DOHH2 (cell line): ENCODE measurements at regions not wholly inside any gene's neighbourhood (a gene's known extent, or its start where the extent isn't known, plus 50 kb on each side); places are given as distances from the start of the nearest gene placed in this dataset.

Source experiments
- H3F3A ChIP-seq: fragments of 200-600 bp; sonication (generic), shearing (Covaris generic); 2 replicates; pipeline ENCODE4 v1.6.0; 2016; ENCODE audit warnings: antibody characterized with exemption, mild to moderate bottlenecking; ENCODE audit not compliant: control insufficient read depth, insufficient read depth
- H3K27ac ChIP-seq: fragments of 200-600 bp; sonication (generic); 2 replicates; pipeline ENCODE4 v1.5.1; 2014; ENCODE audit warnings: low read depth, mild to moderate bottlenecking, low read length, moderate library complexity
- H3K27me3 ChIP-seq: fragments of 200-600 bp; sonication (generic); 2 replicates; pipeline ENCODE4 v1.6.1; 2014; ENCODE audit warnings: mild to moderate bottlenecking, low read length, mixed read lengths; ENCODE audit not compliant: control insufficient read depth
- H3K36me3 ChIP-seq: fragments of 200-600 bp; sonication (generic); 2 replicates; pipeline ENCODE4 v1.6.1; 2014; ENCODE audit warnings: mild to moderate bottlenecking, low read length, moderate library complexity, mixed read lengths; ENCODE audit not compliant: control insufficient read depth
- H3K4me1 ChIP-seq: fragments of 200-600 bp; sonication (generic); 2 replicates; pipeline ENCODE4 v1.6.1; 2014; ENCODE audit warnings: mild to moderate bottlenecking, low read length, mixed read lengths; ENCODE audit not compliant: control insufficient read depth
- H3K4me2 ChIP-seq: fragments of 200-600 bp; sonication (generic); 2 replicates; pipeline ENCODE4 v1.6.0; 2014; ENCODE audit warnings: mild to moderate bottlenecking, low read length, moderate library complexity
- H3K4me3 ChIP-seq: fragments of 200-600 bp; sonication (generic); 2 replicates; pipeline ENCODE4 v1.5.1; 2014; ENCODE audit warnings: mild to moderate bottlenecking, low read length, mixed read lengths
- H3K79me2 ChIP-seq: fragments of 200-600 bp; sonication (generic); 2 replicates; pipeline ENCODE4 v1.6.1; 2014; ENCODE audit warnings: mild to moderate bottlenecking, low read length, mixed read lengths; ENCODE audit not compliant: control insufficient read depth
- H3K9me2 ChIP-seq: fragments of 200-600 bp; sonication (generic); replicated peaks from 2 replicates; pipeline ENCODE4 v1.6.1; 2014; ENCODE audit warnings: mild to moderate bottlenecking, low read length, mixed read lengths; ENCODE audit not compliant: control insufficient read depth
- H3K9me3 ChIP-seq: fragments of 200-600 bp; sonication (generic); 2 replicates; pipeline ENCODE4 v1.6.1; 2014; ENCODE audit warnings: antibody characterized with exemption, low read length, mixed read lengths; ENCODE audit not compliant: control insufficient read depth, insufficient read depth
- H4K20me1 ChIP-seq: fragments of 200-600 bp; sonication (generic); 2 replicates; pipeline ENCODE4 v1.6.0; 2014; ENCODE audit warnings: low read depth, mild to moderate bottlenecking, antibody characterized with exemption, low read length, moderate library complexity; ENCODE audit not compliant: control insufficient read depth, insufficient read depth
- EZH2phosphoT487 ChIP-seq: fragments of 200-600 bp; sonication (generic); IDR thresholded peaks from 2 replicates; pipeline ENCODE4 v1.6.1; 2017; ENCODE audit warnings: borderline replicate concordance, mild to moderate bottlenecking, antibody characterized with exemption, low read length, moderate library complexity, mixed read lengths
- TF ChIP-seq, protein P1 (sequence below): fragments of 200-600 bp; sonication (generic); IDR thresholded peaks from one replicate; pipeline ENCODE4 v1.5.1; 2014; ENCODE audit warnings: antibody characterized with exemption, mild to moderate bottlenecking, low read depth, low read length; ENCODE audit not compliant: poor library complexity, severe bottlenecking

DNA sequence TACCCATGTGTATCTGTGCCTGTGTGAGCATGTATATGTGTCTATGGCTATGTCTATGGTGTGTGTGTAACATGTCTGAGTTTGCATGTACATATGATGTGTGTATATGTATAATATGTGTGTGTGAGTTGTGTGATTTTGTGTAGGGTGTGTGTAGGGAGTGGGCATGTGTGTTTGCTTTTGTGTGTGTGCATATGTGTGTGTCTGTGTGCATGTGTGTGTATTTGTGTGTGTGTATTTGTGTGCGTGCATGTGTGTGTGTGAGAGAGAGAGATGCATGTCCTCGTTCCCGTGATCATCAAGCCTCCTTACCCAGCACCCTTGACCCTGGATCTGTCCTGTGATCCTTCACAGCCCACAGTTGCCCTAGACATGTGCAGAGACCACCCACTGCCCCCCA, 79.5 kb downstream of the LINGO1 start:
- Histone ChIP-seq H3K4me1 (peaks cover 4% of the 10 kb centered on the region), H3K4me2 (no peak overlapping the region)

DNA sequence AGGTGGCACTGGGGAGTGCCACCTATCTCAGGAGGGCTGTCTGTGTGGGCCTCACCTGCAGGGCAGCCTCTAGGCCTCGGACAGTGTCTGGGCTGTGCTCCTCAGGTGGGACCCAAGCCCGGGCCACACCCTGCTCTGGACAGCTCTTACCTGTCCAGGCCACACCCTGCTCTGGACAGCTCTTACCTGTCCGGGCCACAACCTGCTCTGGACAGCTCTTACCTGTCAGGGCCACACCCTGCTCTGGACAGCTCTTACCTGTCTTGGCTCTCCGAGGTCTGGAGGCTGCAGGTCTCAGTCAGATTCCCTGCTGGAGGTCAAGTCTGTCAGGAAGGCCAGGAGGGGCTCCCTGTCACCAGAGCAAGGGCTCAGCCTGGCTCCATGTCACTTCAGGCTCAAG, 80.6 kb downstream of the LINGO1 start:
- H4K20me1 ChIP-seq = no peaks in the 10 kb centered on the region
- no peak overlapping the region for H3K4me2 ChIP-seq
- H3K9me3 ChIP-seq = peaks cover 4% of the 10 kb centered on the region; the same call in 1 of the 2 replicates
- peaks cover 5% of the 10 kb centered on the region for H3K4me1 ChIP-seq
- no peaks in the 10 kb centered on the region for H3K36me3 ChIP-seq
- H3K4me3 ChIP-seq = no peak overlapping the region
- H3K79me2 ChIP-seq = no peaks in the 10 kb centered on the region
- no peaks in the 10 kb centered on the region for H3K9me2 ChIP-seq
- H3F3A ChIP-seq = no peaks in the 10 kb centered on the region
- H3K27ac ChIP-seq = no peak overlapping the region
- TF ChIP-seq, protein P1, sequence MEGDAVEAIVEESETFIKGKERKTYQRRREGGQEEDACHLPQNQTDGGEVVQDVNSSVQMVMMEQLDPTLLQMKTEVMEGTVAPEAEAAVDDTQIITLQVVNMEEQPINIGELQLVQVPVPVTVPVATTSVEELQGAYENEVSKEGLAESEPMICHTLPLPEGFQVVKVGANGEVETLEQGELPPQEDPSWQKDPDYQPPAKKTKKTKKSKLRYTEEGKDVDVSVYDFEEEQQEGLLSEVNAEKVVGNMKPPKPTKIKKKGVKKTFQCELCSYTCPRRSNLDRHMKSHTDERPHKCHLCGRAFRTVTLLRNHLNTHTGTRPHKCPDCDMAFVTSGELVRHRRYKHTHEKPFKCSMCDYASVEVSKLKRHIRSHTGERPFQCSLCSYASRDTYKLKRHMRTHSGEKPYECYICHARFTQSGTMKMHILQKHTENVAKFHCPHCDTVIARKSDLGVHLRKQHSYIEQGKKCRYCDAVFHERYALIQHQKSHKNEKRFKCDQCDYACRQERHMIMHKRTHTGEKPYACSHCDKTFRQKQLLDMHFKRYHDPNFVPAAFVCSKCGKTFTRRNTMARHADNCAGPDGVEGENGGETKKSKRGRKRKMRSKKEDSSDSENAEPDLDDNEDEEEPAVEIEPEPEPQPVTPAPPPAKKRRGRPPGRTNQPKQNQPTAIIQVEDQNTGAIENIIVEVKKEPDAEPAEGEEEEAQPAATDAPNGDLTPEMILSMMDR = no peak
- TF ChIP-seq EZH2phosphoT487 = no peak
- H3K27me3 ChIP-seq = no peaks in the 10 kb centered on the region

More for the DNA sequence above, 79.5 kb downstream of the LINGO1 start:
- Histone ChIP-seq H3K27me3 (no peaks in the 10 kb centered on the region), H3K79me2 (no peaks in the 10 kb centered on the region), H3K9me3 (no peaks in the 10 kb centered on the region), H3K27ac (no peak overlapping the region), H3K4me3 (no peak overlapping the region), H4K20me1 (no peaks in the 10 kb centered on the region), H3F3A (no peaks in the 10 kb centered on the region), H3K36me3 (no peaks in the 10 kb centered on the region), H3K9me2 (no peaks in the 10 kb centered on the region)
- TF ChIP-seq, protein P1 = no peak
- TF ChIP-seq EZH2phosphoT487 = no peak

DNA sequence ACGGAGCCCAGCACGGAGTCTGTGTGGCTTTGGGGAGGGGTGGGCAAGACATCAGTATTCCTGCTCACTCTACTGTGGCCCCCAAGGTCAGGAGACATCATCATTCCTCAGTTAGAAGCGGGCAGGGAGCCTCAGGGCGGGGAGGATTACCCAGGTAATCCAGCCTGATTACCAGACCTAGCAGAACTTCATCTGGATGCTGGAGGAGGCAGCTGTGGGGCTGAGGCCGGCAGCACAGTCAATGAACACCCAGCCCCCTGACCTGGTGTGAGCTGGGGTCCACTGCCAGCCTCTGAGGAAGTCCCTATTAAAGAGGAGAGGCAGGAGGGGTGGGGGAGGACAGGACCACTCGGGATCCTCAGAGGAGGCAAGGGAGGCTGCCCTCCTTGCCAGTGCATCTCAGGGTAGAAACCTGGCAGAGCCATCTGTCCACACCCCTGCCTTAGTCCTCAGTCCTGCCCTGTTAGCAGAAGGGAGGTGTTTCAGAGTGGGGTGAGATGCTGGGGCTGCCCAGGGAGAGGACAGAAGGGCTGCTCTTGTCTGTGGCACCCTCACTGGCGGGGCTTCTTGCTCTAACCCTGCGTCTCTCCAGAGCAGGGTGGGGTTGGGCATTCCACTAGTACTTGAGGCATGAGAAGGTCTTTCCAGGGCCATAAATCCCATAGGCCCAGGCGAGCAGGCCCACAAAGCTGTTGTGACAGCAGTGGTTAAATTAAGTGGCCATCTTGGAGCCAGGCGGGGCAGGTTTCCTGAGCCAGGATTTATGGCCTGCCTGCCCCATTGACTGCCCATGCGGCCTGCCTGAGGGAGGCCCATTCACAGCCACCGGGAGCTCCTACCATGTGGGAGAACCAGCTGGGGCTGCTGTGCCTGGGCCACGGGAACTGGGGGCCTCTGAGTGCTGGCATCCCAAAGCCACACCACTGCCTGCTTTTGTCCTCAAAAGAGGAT, 82.1 kb downstream of the LINGO1 start:
- peaks cover 2% of the 10 kb centered on the region; the same call in 1 of the 2 replicates for H3K27me3 ChIP-seq
- TF ChIP-seq, protein P1 = no peak
- TF ChIP-seq EZH2phosphoT487 = no peak
- H3K4me1 ChIP-seq = peaks cover 5% of the 10 kb centered on the region
- no peaks in the 10 kb centered on the region for H3K79me2 ChIP-seq
- peaks cover 4% of the 10 kb centered on the region; the same call in 1 of the 2 replicates for H3K9me3 ChIP-seq
- H4K20me1 ChIP-seq = no peaks in the 10 kb centered on the region
- no peaks in the 10 kb centered on the region for H3F3A ChIP-seq
- no peaks in the 10 kb centered on the region for H3K9me2 ChIP-seq
- H3K36me3 ChIP-seq = no peaks in the 10 kb centered on the region
- no peak overlapping the region for H3K4me2 ChIP-seq
- no peak overlapping the region for H3K27ac ChIP-seq
- no peak overlapping the region for H3K4me3 ChIP-seq
